CD14-positive monocyte (primary cell): ENCODE measurements at regions not wholly inside any gene's neighbourhood (a gene's known extent, or its start where the extent isn't known, plus 50 kb on each side); places are given as distances from the start of the nearest gene placed in this dataset.

Experiments
- DNase-seq, 3 donors: peaks; one replicate each; pipeline ENCODE4 v3.0.0-alpha.2; 2011 to 2022
- H2AFZ ChIP-seq: 2 replicates; pipeline ENCODE4 v1.6.0; 2012; ENCODE audit warnings: mild to moderate bottlenecking, low read depth, low read length, inconsistent platforms; ENCODE audit not compliant: insufficient read depth, poor library complexity, severe bottlenecking
- H3K27ac ChIP-seq, 2 donors: 1 replicate in 1 of 2; 2 replicates in 1 of 2; pipeline ENCODE4 v1.5.1; 2012 to 2013; ENCODE audit warnings: low read length in 2 of 2, control low read depth in 1 of 2, inconsistent platforms in 1 of 2, low read depth in 1 of 2, mild to moderate bottlenecking in 1 of 2
- H3K27me3 ChIP-seq, 2 donors: one replicate each; pipeline versions ENCODE4 v1.6.0 to v1.6.1; 2011 to 2013; ENCODE audit warnings: low read length in 2 of 2; ENCODE audit not compliant: control insufficient read depth in 2 of 2, insufficient read depth in 2 of 2
- H3K36me3 ChIP-seq, 2 donors: replicated peaks in 1 of 2; 1 replicate in 1 of 2; 2 replicates in 1 of 2; pipeline versions ENCODE4 v1.5.1 to v1.6.1; 2012 to 2013; ENCODE audit warnings: low read length in 2 of 2, control low read depth in 1 of 2, inconsistent platforms in 1 of 2, mild to moderate bottlenecking in 1 of 2; ENCODE audit not compliant: insufficient read depth in 2 of 2, control insufficient read depth in 1 of 2
- H3K4me1 ChIP-seq, 2 donors: 1 replicate in 1 of 2; 2 replicates in 1 of 2; pipeline versions ENCODE4 v1.5.1 to v1.6.1; 2012 to 2013; ENCODE audit warnings: low read length in 2 of 2, control low read depth in 1 of 2, inconsistent platforms in 1 of 2, mild to moderate bottlenecking in 1 of 2, moderate library complexity in 1 of 2; ENCODE audit not compliant: insufficient read depth in 2 of 2, control insufficient read depth in 1 of 2
- H3K4me2 ChIP-seq: replicated peaks from 2 replicates; pipeline ENCODE3; 2012; ENCODE audit warnings: low read length, moderate library complexity, mild to moderate bottlenecking; ENCODE audit not compliant: poor library complexity, severe bottlenecking; ENCODE audit errors: extremely low read depth
- H3K4me3 ChIP-seq, 3 experiments: fragments of 200-600 bp in 1 of 3; sonication (generic) in 1 of 3; replicated peaks in 1 of 3; 1 replicate in 2 of 3; 2 replicates in 1 of 3; pipeline ENCODE4 v1.5.1; 2011 to 2013; ENCODE audit warnings: low read length in 3 of 3, mild to moderate bottlenecking in 3 of 3, control low read depth in 2 of 3, low read depth in 2 of 3, inconsistent platforms in 1 of 3, moderate library complexity in 1 of 3
- H3K79me2 ChIP-seq: 2 replicates; pipeline ENCODE4 v1.6.0; 2012; ENCODE audit warnings: mild to moderate bottlenecking, control low read depth, inconsistent platforms, low read length, moderate library complexity; ENCODE audit not compliant: insufficient read depth
- H3K9ac ChIP-seq: 2 replicates; pipeline ENCODE4 v1.6.0; 2017; ENCODE audit warnings: low read length, mild to moderate bottlenecking; ENCODE audit not compliant: insufficient read depth, poor library complexity, severe bottlenecking
- H3K9me3 ChIP-seq, 2 donors: replicated peaks in 1 of 2; 1 replicate in 1 of 2; 2 replicates in 1 of 2; pipeline versions ENCODE4 v1.5.1 to v1.6.1; 2012 to 2013; ENCODE audit warnings: low read length in 2 of 2, control low read depth in 1 of 2; ENCODE audit not compliant: control insufficient read depth in 1 of 2, insufficient read depth in 1 of 2
- H4K20me1 ChIP-seq: 2 replicates; pipeline ENCODE4 v1.6.0; 2012; ENCODE audit warnings: mild to moderate bottlenecking, low read length, control low read depth, moderate library complexity; ENCODE audit not compliant: insufficient read depth
- H3K27ac Mint-ChIP-seq, 7 donors: one replicate each; pipeline ENCODE4 v1.8.0; 2020; ENCODE audit warnings: mild to moderate bottlenecking in 7 of 7, mixed read lengths in 7 of 7, moderate library complexity in 6 of 7, inconsistent platforms in 2 of 7
- H3K27me3 Mint-ChIP-seq, 3 donors: one replicate each; pipeline ENCODE4 v1.8.0; 2021 to 2022; ENCODE audit warnings: low read depth in 3 of 3, mild to moderate bottlenecking in 3 of 3, mixed read lengths in 3 of 3, moderate library complexity in 3 of 3, inconsistent platforms in 1 of 3
- H3K36me3 Mint-ChIP-seq, 2 donors: one replicate each; pipeline ENCODE4 v1.8.0; 2020; ENCODE audit warnings: mixed read lengths in 2 of 2, inconsistent platforms in 1 of 2, mild to moderate bottlenecking in 1 of 2
- H3K4me1 Mint-ChIP-seq: one replicate; pipeline ENCODE4 v1.8.0; 2020; ENCODE audit warnings: mild to moderate bottlenecking, mixed read lengths
- H3K4me3 Mint-ChIP-seq, 2 donors: one replicate each; pipeline ENCODE4 v1.8.0; 2020; ENCODE audit warnings: mild to moderate bottlenecking in 2 of 2, mixed read lengths in 2 of 2, moderate library complexity in 1 of 2
- H3K9me3 Mint-ChIP-seq, 7 donors: one replicate each; pipeline ENCODE4 v1.8.0; 2020 to 2022; ENCODE audit warnings: mixed read lengths in 7 of 7, mild to moderate bottlenecking in 6 of 7, moderate library complexity in 6 of 7, inconsistent platforms in 2 of 7
- WGBS: methylation state at CpG from one replicate; pipeline ENCODE4 v1.1.5; 2013; ENCODE audit warnings: missing lambda C conversion rate; ENCODE audit not compliant: insufficient coverage; 5-methylcytosine and 5-hydroxymethylcytosine counted together
- intact Hi-C, 2 donors: fragments of 100-400 bp; cut with micrococcal nuclease; formaldehyde crosslinking; loops; one replicate each; pipeline versions ENCODE4 v1.15.0 to v1.15.1; 2023
- TF ChIP-seq, protein P1 (sequence below): fragments of 200-600 bp; IDR thresholded peaks from one replicate; pipeline ENCODE4 v1.8.0; 2022; ENCODE audit warnings: antibody characterized with exemption, mild to moderate bottlenecking

DNA sequence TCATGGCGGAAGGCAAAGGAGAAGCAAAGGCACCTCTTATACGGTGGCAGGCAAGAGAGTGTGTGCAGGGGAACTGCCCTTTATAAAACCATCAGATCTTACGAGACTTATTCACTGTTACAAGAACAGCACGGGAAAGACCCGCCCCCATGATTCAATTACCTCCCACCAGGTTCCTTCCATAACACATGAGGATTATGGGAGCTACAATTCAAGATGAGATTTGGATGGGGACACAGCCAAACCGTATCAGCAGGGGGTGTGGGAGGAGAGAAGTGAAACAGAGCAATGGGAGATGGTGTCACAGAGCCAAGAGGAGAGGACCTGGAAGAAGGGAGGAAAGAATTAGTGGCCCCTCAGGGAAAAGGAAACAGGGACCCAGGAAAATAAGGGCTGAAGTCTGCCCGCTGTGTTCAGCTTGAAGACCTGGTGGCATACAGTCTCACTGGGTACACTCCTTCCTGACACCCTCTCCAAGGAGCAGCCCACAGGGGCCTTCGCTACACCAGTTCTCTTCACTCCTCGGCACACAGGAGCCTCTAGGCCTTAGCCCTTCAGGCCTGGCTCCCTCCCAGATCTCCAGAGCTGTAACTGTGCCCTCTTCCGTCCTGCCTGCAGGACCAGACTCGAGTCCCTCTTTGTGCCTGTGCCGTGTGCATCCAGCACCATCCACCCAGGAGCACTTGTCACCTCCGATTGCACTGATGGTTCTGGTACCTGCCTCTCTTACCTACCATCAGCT is 262.1 kb downstream of the EIPR1 start:
- Mint-ChIP-seq H3K9me3 (peaks cover 0 to 6% (median 2%) of the 10 kb centered on the region in 7 donors), H3K4me1 (peaks cover 2% of the 10 kb centered on the region), H3K36me3 (no peaks in the 10 kb centered on the region), H3K4me3 (no peak overlapping the region), H3K27me3 (peaks cover 0 to 3% (median 2%) of the 10 kb centered on the region in 3 donors), H3K27ac (no peak overlapping the region)
- Histone ChIP-seq H3K27me3 (no peaks in the 10 kb centered on the region), H3K79me2 (no peaks in the 10 kb centered on the region), H4K20me1 (no peaks in the 10 kb centered on the region), H3K4me1 (no peaks in the 10 kb centered on the region), H3K9me3 (peaks cover 0 to 4% of the 10 kb centered on the region in 2 donors), H3K36me3 (no peaks in the 10 kb centered on the region), H3K9ac (no peak overlapping the region), H3K27ac (no peak overlapping the region), H3K4me2 (no peak overlapping the region), H2AFZ (no peak overlapping the region), H3K4me3 (no peak overlapping the region)
- 85% methylated on average over 6 of the region's 13 CpGs for WGBS
- no peak for DNase-seq
- intact Hi-C loops, result no loop called here
- TF ChIP-seq, protein P1, sequence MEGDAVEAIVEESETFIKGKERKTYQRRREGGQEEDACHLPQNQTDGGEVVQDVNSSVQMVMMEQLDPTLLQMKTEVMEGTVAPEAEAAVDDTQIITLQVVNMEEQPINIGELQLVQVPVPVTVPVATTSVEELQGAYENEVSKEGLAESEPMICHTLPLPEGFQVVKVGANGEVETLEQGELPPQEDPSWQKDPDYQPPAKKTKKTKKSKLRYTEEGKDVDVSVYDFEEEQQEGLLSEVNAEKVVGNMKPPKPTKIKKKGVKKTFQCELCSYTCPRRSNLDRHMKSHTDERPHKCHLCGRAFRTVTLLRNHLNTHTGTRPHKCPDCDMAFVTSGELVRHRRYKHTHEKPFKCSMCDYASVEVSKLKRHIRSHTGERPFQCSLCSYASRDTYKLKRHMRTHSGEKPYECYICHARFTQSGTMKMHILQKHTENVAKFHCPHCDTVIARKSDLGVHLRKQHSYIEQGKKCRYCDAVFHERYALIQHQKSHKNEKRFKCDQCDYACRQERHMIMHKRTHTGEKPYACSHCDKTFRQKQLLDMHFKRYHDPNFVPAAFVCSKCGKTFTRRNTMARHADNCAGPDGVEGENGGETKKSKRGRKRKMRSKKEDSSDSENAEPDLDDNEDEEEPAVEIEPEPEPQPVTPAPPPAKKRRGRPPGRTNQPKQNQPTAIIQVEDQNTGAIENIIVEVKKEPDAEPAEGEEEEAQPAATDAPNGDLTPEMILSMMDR, result no peak

- Histone ChIP-seq H3K9me3 (peaks cover 0 to 10% of the 10 kb centered on the region in 2 donors), H3K9ac (no peak overlapping the region), H3K4me2 (no peak overlapping the region), H3K36me3 (no peaks in the 10 kb centered on the region), H2AFZ (no peak overlapping the region), H3K4me1 (no peaks in the 10 kb centered on the region), H3K79me2 (no peaks in the 10 kb centered on the region), H3K4me3 (no peak overlapping the region), H3K27ac (no peak overlapping the region), H4K20me1 (no peaks in the 10 kb centered on the region), H3K27me3 (no peaks in the 10 kb centered on the region)
- Mint-ChIP-seq H3K27ac (no peak overlapping the region), H3K36me3 (no peaks in the 10 kb centered on the region), H3K27me3 (peaks cover 0 to 3% (median 0%) of the 10 kb centered on the region in 3 donors), H3K9me3 (peaks cover 0 to 13% (median 3%) of the 10 kb centered on the region in 7 donors), H3K4me3 (no peak overlapping the region), H3K4me1 (peaks cover 2% of the 10 kb centered on the region)
- no peak for DNase-seq
- intact Hi-C loops, result no loop called here
- WGBS, result 94% methylated on average over 21 of the region's 26 CpGs
- TF ChIP-seq, protein P1, result no peak
Observed at GRCh38 chr2:3114406-3115185, 263.0 kb downstream of the EIPR1 start.
